GM12878 (cell line): ENCODE measurements at regions not wholly inside any gene's neighbourhood (a gene's known extent, or its start where the extent isn't known, plus 50 kb on each side); places are given as distances from the start of the nearest gene placed in this dataset.

Experiments
- ATAC-seq: fragments of 200-7000 bp; cut with Tn5 transposase; 3 replicates; pipeline ENCODE4 v1.9.1; 2020; ENCODE audit warnings: mild to moderate bottlenecking, moderate library complexity
- BruUV-seq: library from RNA; stranded (reverse); fragments of 400-500 nt; replicated peaks from 2 replicates; lab custom pipeline; 2021; lab: Mats Ljungman, UMichigan
- CTCF ChIA-PET: fragments of 300-600 bp; sonication (Branson Sonifier 250); formaldehyde crosslinking; extraction: SDS; loops from one replicate; lab custom pipeline; 2021; ENCODE audit warnings: inconsistent platforms; lab: Yijun Ruan, JAX
- POLR2A ChIA-PET: fragments of 350-600 bp; formaldehyde crosslinking; extraction: SDS; loops from one replicate; lab custom pipeline; 2021; ENCODE audit warnings: inconsistent platforms; lab: Charles Lee
- RAD21 ChIA-PET: fragments of 300-600 bp; sonication (Branson Sonifier 250); formaldehyde crosslinking; loops from one replicate; lab custom pipeline; 2023; ENCODE audit warnings: antibody characterized with exemption; ENCODE audit not compliant: unreplicated experiment; lab: Charles Lee
- SMC1A ChIA-PET: fragments of 300-600 bp; sonication (Branson Sonifier 250); formaldehyde crosslinking; loops from one replicate; lab custom pipeline; 2023; ENCODE audit not compliant: unreplicated experiment, uncharacterized antibody; lab: Charles Lee
- DNase-seq: peaks from one replicate; pipeline ENCODE4 v3.0.0-alpha.2; 2011; ENCODE audit warnings: low read depth, low spot score
- FAIRE-seq: peaks from 3 replicates; lab custom pipeline; 2011; peaks lifted over from hg19 to GRCh38; lab: Jason Lieb, UNC
- H2AFZ ChIP-seq: 2 replicates; pipeline ENCODE4 v1.6.0; 2011; ENCODE audit warnings: low read depth, low read length, control low read depth; ENCODE audit not compliant: control insufficient read depth
- H3K27ac ChIP-seq: 2 replicates; pipeline ENCODE4 v1.5.1; 2011; ENCODE audit warnings: control low read depth; ENCODE audit not compliant: control insufficient read depth, insufficient read depth
- H3K27me3 ChIP-seq, 2 experiments: replicated peaks in 1 of 2; 2 replicates each; pipeline versions ENCODE4 v1.6.0 to v1.6.1; 2011; ENCODE audit warnings: low read length in 1 of 2; ENCODE audit not compliant: control insufficient read depth in 2 of 2, insufficient read depth in 2 of 2
- H3K36me3 ChIP-seq, 2 experiments: 2 replicates each; pipeline ENCODE4 v1.5.1; 2011; ENCODE audit warnings: low read length in 1 of 2; ENCODE audit not compliant: control insufficient read depth in 2 of 2, insufficient read depth in 2 of 2
- H3K4me1 ChIP-seq: 2 replicates; pipeline ENCODE4 v1.6.1; 2011; ENCODE audit warnings: mild to moderate bottlenecking, low read length, moderate library complexity, mixed read lengths; ENCODE audit not compliant: control insufficient read depth, insufficient read depth
- H3K4me2 ChIP-seq: 2 replicates; pipeline ENCODE4 v1.6.0; 2011; ENCODE audit warnings: control low read depth; ENCODE audit not compliant: control insufficient read depth, insufficient read depth
- H3K4me3 ChIP-seq: fragments of 200-600 bp; sonication (generic); 2 replicates; pipeline ENCODE4 v1.5.1; 2016
- H3K79me2 ChIP-seq: 2 replicates; pipeline ENCODE4 v1.6.0; 2011; ENCODE audit warnings: low read length; ENCODE audit not compliant: control insufficient read depth, insufficient read depth
- H3K9ac ChIP-seq: 2 replicates; pipeline ENCODE4 v1.8.0; 2011; ENCODE audit warnings: low read length, control low read depth, mixed read lengths; ENCODE audit not compliant: control insufficient read depth, insufficient read depth
- H3K9me3 ChIP-seq: replicated peaks from 3 replicates; pipeline ENCODE4 v1.5.1; 2011; ENCODE audit warnings: mild to moderate bottlenecking, low read length; ENCODE audit not compliant: control insufficient read depth, insufficient read depth
- H4K20me1 ChIP-seq: 2 replicates; pipeline ENCODE4 v1.6.0; 2011; ENCODE audit not compliant: control insufficient read depth, insufficient read depth
- HDGF ChIP-seq: fragments of 450-650 bp; IDR thresholded peaks from 2 replicates; pipeline ENCODE4 v1.6.1; 2016; ENCODE audit warnings: antibody characterized with exemption
- IKZF1 ChIP-seq: fragments of 450-650 bp; conservative IDR thresholded peaks from 2 replicates; pipeline ENCODE4 v1.6.1; 2017; ENCODE audit warnings: antibody characterized with exemption, mild to moderate bottlenecking
- MTA2 ChIP-seq: fragments of 450-650 bp; IDR thresholded peaks from 2 replicates; pipeline ENCODE4 v1.6.1; 2016; ENCODE audit warnings: low read depth, mild to moderate bottlenecking, moderate library complexity
- NFXL1 ChIP-seq: fragments of 450-650 bp; IDR thresholded peaks from 2 replicates; pipeline ENCODE4 v1.6.1; 2017; ENCODE audit warnings: antibody characterized with exemption, mild to moderate bottlenecking, borderline replicate concordance
- NFYA ChIP-seq: IDR thresholded peaks from 2 replicates; pipeline ENCODE4 v1.6.1; 2011; ENCODE audit warnings: low read depth, mild to moderate bottlenecking, low read length, improper control_type of control experiment, borderline replicate concordance
- NRF1 ChIP-seq: conservative IDR thresholded peaks from 2 replicates; pipeline ENCODE4 v1.6.1; 2011; ENCODE audit warnings: mild to moderate bottlenecking, low read depth, low read length, improper control_type of control experiment
- RAD51 ChIP-seq: fragments of 450-650 bp; IDR thresholded peaks from 2 replicates; pipeline ENCODE4 v1.6.1; 2016; ENCODE audit warnings: moderate library complexity, mild to moderate bottlenecking, inconsistent platforms
- TAF1 ChIP-seq: IDR thresholded peaks from 2 replicates; pipeline ENCODE4 v1.6.1; 2011; ENCODE audit warnings: mild to moderate bottlenecking, low read depth, low read length, borderline replicate concordance
- TARDBP ChIP-seq: IDR thresholded peaks from 2 replicates; pipeline ENCODE4 v1.6.1; 2016; ENCODE audit warnings: borderline replicate concordance
- ZNF592 ChIP-seq: fragments of 450-650 bp; IDR thresholded peaks from 2 replicates; pipeline ENCODE4 v1.6.1; 2017; ENCODE audit warnings: mild to moderate bottlenecking, moderate library complexity
- WGBS: methylation state at CpG from one replicate; pipeline ENCODE4 v1.1.6; 2016; ENCODE audit warnings: low lambda C conversion rate; ENCODE audit not compliant: insufficient replicate concordance, insufficient coverage; ENCODE audit errors: missing lambda C conversion rate; 5-methylcytosine and 5-hydroxymethylcytosine counted together
- in situ Hi-C: fragments of 300-500 bp; cut with MboI; formaldehyde crosslinking; loops from 9 replicates; pipeline ENCODE4 v1.14.3; 2018; ENCODE audit warnings: mixed read lengths
- intact Hi-C: fragments of 100-400 bp; cut with micrococcal nuclease; formaldehyde crosslinking; loops from one replicate; pipeline ENCODE4 v1.14.2; 2022; ENCODE audit not compliant: unreplicated experiment

- FAIRE-seq (no peak), DNase-seq (no peak)
- Histone ChIP-seq H3K4me3 (no peak overlapping the region), H3K9ac (no peak overlapping the region), H4K20me1 (no peaks in the 10 kb centered on the region), H2AFZ (no peak overlapping the region), H3K4me1 (no peaks in the 10 kb centered on the region), H3K79me2 (no peaks in the 10 kb centered on the region), H3K27me3 (no peaks in the 10 kb centered on the region), H3K4me2 (no peak overlapping the region), H3K9me3 (no peaks in the 10 kb centered on the region)
- POLR2A ChIA-PET = no interaction called here
- 54% methylated on average over 5 of the region's 5 CpGs for WGBS
- intact Hi-C loops = no loop called here
- TF ChIP-seq NFYA (no peak), NFXL1 (no peak), HDGF (no peak), RAD51 (no peak), MTA2 (no peak), NRF1 (no peak), TARDBP (no peak), TAF1 (no peak), ZNF592 (no peak), IKZF1 (no peak)
- TF ChIP-seq, all 136 proteins: peak for 0
- ATAC-seq = no peak
- in situ Hi-C loops = no loop called here
- no TSS peak for BruUV-seq
- Histone ChIP-seq H3K36me3 (no peaks in the 10 kb centered on the region), H3K27ac (no peak overlapping the region)
- RAD21 ChIA-PET = no interaction called here
- CTCF ChIA-PET = no interaction called here
- SMC1A ChIA-PET = no interaction called here
Measured at GRCh38 chr9:85359161-85359560, 382.6 kb downstream of the AGTPBP1 start.
